ENCODE measurements at regions not wholly inside any gene's neighbourhood (a gene's known extent, or its start where the extent isn't known, plus 50 kb on each side); places are given as distances from the start of the nearest gene placed in this dataset.

DNA sequence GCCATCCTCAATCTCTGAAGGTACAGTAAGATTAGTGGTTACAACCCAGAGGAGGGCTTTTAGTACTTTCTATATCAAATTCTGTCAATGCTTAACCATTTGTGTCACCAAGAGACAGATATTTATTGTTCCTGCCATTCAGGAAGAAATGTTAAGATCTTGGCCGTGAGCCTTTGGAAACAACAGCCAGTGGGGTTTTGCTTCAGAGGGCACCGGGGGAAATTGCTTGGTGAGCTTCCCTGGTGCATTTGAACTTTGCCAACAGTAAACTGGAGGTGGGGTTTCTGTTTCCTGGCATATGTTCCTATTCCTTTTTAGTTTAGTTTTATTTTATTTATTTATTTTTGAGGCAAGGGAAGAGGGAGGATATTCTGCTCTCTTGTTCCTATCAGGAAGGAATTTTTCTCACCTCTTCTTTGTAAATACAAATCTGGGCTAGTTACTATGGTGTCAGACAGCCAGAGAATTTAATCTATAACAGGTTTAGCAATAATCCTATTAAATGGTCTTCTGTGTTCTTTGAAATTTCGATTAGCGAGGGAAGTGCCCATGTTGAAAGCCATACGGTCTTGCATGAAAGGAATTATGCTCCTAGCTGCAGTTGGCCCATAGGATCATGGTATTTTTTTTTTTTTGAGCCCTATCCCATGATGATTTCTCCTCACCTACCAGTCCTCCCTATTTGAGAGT lies 95.7 kb downstream of the MAIP1 start:
- H3K4me1 Mint-ChIP-seq: no peaks in the 10 kb centered on the region

DNA sequence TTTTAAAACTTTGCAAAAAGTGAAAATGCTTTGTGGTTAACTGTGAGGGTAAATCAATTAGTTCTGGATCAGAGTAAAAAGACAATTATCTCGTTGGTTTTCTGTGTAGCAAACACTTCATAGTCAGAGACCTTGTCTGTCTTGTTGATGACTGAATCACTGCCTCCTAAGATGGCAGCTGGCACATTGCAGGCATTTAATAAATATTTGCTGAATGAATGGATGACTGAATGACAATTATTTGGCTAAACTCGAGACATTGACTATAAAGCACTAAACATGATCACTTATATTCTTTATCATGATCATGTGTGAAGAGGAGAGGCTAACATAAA lies 96.2 kb downstream of the MAIP1 start:
- Histone ChIP-seq H3K4me1 (ENCODE audit: control insufficient read depth in 2 of 2, insufficient read depth in 2 of 2, low read length in 2 of 2) (no peaks in the 10 kb centered on the region), H2AFZ (ENCODE audit: insufficient read depth, low read depth, low read length, poor library complexity, severe bottlenecking) (no peak overlapping the region), H3K4me3 (ENCODE audit: control extremely low read depth in 1 of 5, extremely low read depth in 1 of 5, insufficient read depth in 1 of 5, low read depth in 2 of 5, low read length in 4 of 5) (no peak overlapping the region), H3K27me3 (replicated peaks in 1 of 4; ENCODE audit: control extremely low read depth in 1 of 4, control insufficient read depth in 3 of 4, insufficient read depth in 4 of 4, low read length in 3 of 4) (peaks cover 0 to 5% (median 0%) of the 10 kb centered on the region in 4 experiments), H3K36me3 (replicated peaks in 1 of 2; ENCODE audit: control extremely low read depth in 1 of 2, control insufficient read depth in 1 of 2, extremely low read depth in 1 of 2, insufficient read depth in 2 of 2, low read length in 1 of 2) (no peaks in the 10 kb centered on the region), H3K79me2 (ENCODE audit: control insufficient read depth, insufficient read depth, low read length) (no peaks in the 10 kb centered on the region), H4K20me1 (ENCODE audit: control insufficient read depth, insufficient read depth, low read length, poor library complexity, severe bottlenecking) (no peaks in the 10 kb centered on the region), H3K4me2 (replicated peaks; ENCODE audit: low read depth, low read length, poor library complexity, severe bottlenecking) (no peak overlapping the region), H3K9ac (ENCODE audit: low read length) (no peak overlapping the region), H3K27ac (ENCODE audit: low read length in 2 of 2) (no peak overlapping the region), H3K9me3 (ENCODE audit: control extremely low read depth in 1 of 3, control insufficient read depth in 2 of 3, insufficient read depth in 1 of 3, low read length in 2 of 3) (no peaks in the 10 kb centered on the region)
- DNase-seq: no peak
- Mint-ChIP-seq H3K4me1 (no peaks in the 10 kb centered on the region), H3K27me3 (peaks cover 10% of the 10 kb centered on the region), H3K9me3 (ENCODE audit: insufficient read depth) (peaks cover 2% of the 10 kb centered on the region), H3K4me3 (no peak overlapping the region), H3K27ac (no peak overlapping the region)
- TF ChIP-seq, protein P1, sequence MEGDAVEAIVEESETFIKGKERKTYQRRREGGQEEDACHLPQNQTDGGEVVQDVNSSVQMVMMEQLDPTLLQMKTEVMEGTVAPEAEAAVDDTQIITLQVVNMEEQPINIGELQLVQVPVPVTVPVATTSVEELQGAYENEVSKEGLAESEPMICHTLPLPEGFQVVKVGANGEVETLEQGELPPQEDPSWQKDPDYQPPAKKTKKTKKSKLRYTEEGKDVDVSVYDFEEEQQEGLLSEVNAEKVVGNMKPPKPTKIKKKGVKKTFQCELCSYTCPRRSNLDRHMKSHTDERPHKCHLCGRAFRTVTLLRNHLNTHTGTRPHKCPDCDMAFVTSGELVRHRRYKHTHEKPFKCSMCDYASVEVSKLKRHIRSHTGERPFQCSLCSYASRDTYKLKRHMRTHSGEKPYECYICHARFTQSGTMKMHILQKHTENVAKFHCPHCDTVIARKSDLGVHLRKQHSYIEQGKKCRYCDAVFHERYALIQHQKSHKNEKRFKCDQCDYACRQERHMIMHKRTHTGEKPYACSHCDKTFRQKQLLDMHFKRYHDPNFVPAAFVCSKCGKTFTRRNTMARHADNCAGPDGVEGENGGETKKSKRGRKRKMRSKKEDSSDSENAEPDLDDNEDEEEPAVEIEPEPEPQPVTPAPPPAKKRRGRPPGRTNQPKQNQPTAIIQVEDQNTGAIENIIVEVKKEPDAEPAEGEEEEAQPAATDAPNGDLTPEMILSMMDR (IDR thresholded peaks at IDR 0.05): no peak
- TF ChIP-seq EZH2 (IDR thresholded peaks at IDR 0.05; ENCODE audit: borderline replicate concordance, insufficient read depth, low read depth, low read length, poor library complexity, severe bottlenecking): no peak
- WGBS (ENCODE audit: insufficient coverage): 73% methylated on average over 1 of the region's 2 CpGs
- no peak for ATAC-seq (ENCODE audit: low read depth)
- CTCF ChIA-PET: no interaction called here
- intact Hi-C loops (cut with micrococcal nuclease): no loop called here
- POLR2A ChIA-PET: no interaction called here

More for the DNA sequence above, 95.7 kb downstream of the MAIP1 start:
- Mint-ChIP-seq H3K4me3 (no peak overlapping the region), H3K27ac (no peak overlapping the region), H3K27me3 (peaks cover 5% of the 10 kb centered on the region), H3K9me3 (ENCODE audit: insufficient read depth) (peaks cover 6% of the 10 kb centered on the region)
- H3K4me3 ChIP-seq (ENCODE audit: control extremely low read depth in 1 of 5, extremely low read depth in 1 of 5, insufficient read depth in 1 of 5, low read depth in 2 of 5, low read length in 4 of 5): no peak overlapping the region
- ChIA-PET POLR2A (no interaction called here), CTCF (no interaction called here)
- H3K4me1 ChIP-seq (ENCODE audit: control insufficient read depth in 2 of 2, insufficient read depth in 2 of 2, low read length in 2 of 2): no peaks in the 10 kb centered on the region
- no peak overlapping the region for H2AFZ ChIP-seq (ENCODE audit: insufficient read depth, low read depth, low read length, poor library complexity, severe bottlenecking)
- H3K9ac ChIP-seq (ENCODE audit: low read length): no peak overlapping the region
- no peak overlapping the region for H3K4me2 ChIP-seq (replicated peaks; ENCODE audit: low read depth, low read length, poor library complexity, severe bottlenecking)
- no peaks in the 10 kb centered on the region for H3K36me3 ChIP-seq (replicated peaks in 1 of 2; ENCODE audit: control extremely low read depth in 1 of 2, control insufficient read depth in 1 of 2, extremely low read depth in 1 of 2, insufficient read depth in 2 of 2, low read length in 1 of 2)
- no peaks in the 10 kb centered on the region for H3K9me3 ChIP-seq (ENCODE audit: control extremely low read depth in 1 of 3, control insufficient read depth in 2 of 3, insufficient read depth in 1 of 3, low read length in 2 of 3)
- intact Hi-C loops (cut with micrococcal nuclease): no loop called here
- peaks cover 0 to 2% (median 0%) of the 10 kb centered on the region in 4 experiments for H3K27me3 ChIP-seq (replicated peaks in 1 of 4; ENCODE audit: control extremely low read depth in 1 of 4, control insufficient read depth in 3 of 4, insufficient read depth in 4 of 4, low read length in 3 of 4)
- DNase-seq (no peak), ATAC-seq (ENCODE audit: low read depth) (no peak)
- no peak for TF ChIP-seq EZH2 (IDR thresholded peaks at IDR 0.05; ENCODE audit: borderline replicate concordance, insufficient read depth, low read depth, low read length, poor library complexity, severe bottlenecking)
- TF ChIP-seq, protein P1 (IDR thresholded peaks at IDR 0.05): no peak
- H3K79me2 ChIP-seq (ENCODE audit: control insufficient read depth, insufficient read depth, low read length): no peaks in the 10 kb centered on the region
- H3K27ac ChIP-seq (ENCODE audit: low read length in 2 of 2): no peak overlapping the region
- WGBS (ENCODE audit: insufficient coverage): 4% methylated on average over 2 of the region's 5 CpGs
- H4K20me1 ChIP-seq (ENCODE audit: control insufficient read depth, insufficient read depth, low read length, poor library complexity, severe bottlenecking): no peaks in the 10 kb centered on the region

Measured in B cell (primary cell).